HUES48 (cell line): ENCODE measurements at regions not wholly inside any gene's neighbourhood (a gene's known extent, or its start where the extent isn't known, plus 50 kb on each side); places are given as distances from the start of the nearest gene placed in this dataset.

Experiments
- H3K27ac ChIP-seq: one replicate; pipeline ENCODE4 v1.7.0; 2013; ENCODE audit warnings: low read depth, low read length, inconsistent platforms
- H3K27me3 ChIP-seq: 2 replicates; pipeline ENCODE4 v1.6.1; 2013; ENCODE audit warnings: mild to moderate bottlenecking, low read length; ENCODE audit not compliant: control insufficient read depth, insufficient read depth
- H3K36me3 ChIP-seq: 2 replicates; pipeline ENCODE4 v1.6.1; 2013; ENCODE audit warnings: low read length; ENCODE audit not compliant: control insufficient read depth, insufficient read depth
- H3K4me1 ChIP-seq: 2 replicates; pipeline ENCODE4 v1.6.1; 2013; ENCODE audit warnings: mild to moderate bottlenecking, low read length; ENCODE audit not compliant: control insufficient read depth, insufficient read depth
- H3K4me3 ChIP-seq: 2 replicates; pipeline ENCODE4 v1.5.1; 2013; ENCODE audit warnings: mild to moderate bottlenecking, low read depth, low read length
- H3K9ac ChIP-seq: 2 replicates; pipeline ENCODE4 v1.6.1; 2013; ENCODE audit warnings: mild to moderate bottlenecking, low read depth, low read length, moderate library complexity
- H3K9me3 ChIP-seq: 2 replicates; pipeline ENCODE4 v1.6.1; 2013; ENCODE audit warnings: low read length; ENCODE audit not compliant: control insufficient read depth, insufficient read depth

DNA sequence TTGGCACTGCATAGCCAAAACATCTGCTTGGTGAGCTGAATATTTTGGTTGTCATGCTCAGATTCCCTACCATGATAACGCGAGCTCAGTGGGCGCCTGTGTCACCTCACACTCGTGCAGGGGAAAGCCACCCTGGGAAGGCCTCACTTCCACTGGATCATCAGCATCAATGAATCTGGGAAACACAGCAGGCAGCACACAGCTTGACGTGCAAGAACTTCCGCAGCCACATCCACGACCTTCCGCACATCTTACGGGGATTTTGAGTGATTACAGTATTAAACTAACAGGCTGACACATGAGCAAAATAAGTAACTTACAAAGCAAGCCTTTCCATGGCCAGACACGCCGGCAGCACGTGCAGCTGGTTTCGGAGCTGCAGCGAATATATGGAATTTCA, 54.7 kb upstream of the FOXF1 start:
- no peak overlapping the region for H3K27ac ChIP-seq
- no peaks in the 10 kb centered on the region for H3K9me3 ChIP-seq
- H3K4me1 ChIP-seq, result no peaks in the 10 kb centered on the region
- no peak overlapping the region for H3K4me3 ChIP-seq
- no peaks in the 10 kb centered on the region for H3K36me3 ChIP-seq
- H3K9ac ChIP-seq, result no peak overlapping the region
- H3K27me3 ChIP-seq, result 0 out of 2 replicates have a peak, but pooled peaks cover 2% of the 10 kb centered on the region

- Histone ChIP-seq H3K9me3 (no peaks in the 10 kb centered on the region), H3K36me3 (no peaks in the 10 kb centered on the region), H3K4me3 (no peak overlapping the region), H3K27me3 (0 out of 2 replicates have a peak, but pooled peaks cover 2% of the 10 kb centered on the region), H3K9ac (no peak overlapping the region), H3K4me1 (no peaks in the 10 kb centered on the region), H3K27ac (no peak overlapping the region)
Measured at GRCh38 chr16:86457501-86458148, 52.7 kb upstream of the FOXF1 start.

DNA sequence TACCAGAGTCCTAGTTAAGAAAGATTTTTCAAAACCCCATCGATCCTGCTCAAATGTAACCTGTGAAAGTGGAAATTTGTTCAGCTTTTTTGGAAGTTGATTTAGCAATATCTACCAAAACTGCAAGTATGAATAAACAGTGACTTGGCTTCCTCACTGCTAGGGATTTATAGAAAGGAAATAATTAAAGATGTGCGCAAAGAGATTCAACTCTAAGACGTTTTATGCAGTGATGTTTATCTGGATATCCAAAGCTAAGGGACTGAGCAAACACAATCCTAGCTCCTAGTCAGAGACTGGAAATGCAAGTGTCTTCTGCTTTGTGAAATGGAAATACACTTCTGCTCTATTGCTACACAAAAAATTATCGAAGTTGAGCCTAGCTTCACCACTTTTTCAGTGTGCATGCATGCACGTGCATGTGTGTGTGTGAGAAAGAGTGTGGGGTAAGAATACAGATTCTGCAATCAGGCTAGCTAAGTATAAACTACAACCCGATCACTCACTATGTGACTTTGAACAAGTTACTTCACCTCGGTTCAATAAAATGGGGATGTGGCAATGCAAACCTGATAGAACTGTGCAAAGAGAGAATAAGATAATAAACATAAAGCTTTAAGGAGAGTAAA, 52.1 kb upstream of the FOXF1 start:
- Histone ChIP-seq H3K27ac (no peak overlapping the region), H3K4me3 (no peak overlapping the region), H3K9ac (no peak overlapping the region), H3K27me3 (0 out of 2 replicates have a peak, but pooled peaks cover 2% of the 10 kb centered on the region), H3K36me3 (no peaks in the 10 kb centered on the region), H3K4me1 (no peaks in the 10 kb centered on the region), H3K9me3 (no peaks in the 10 kb centered on the region)

GRCh38 chr16:86459266-86459665, 51.1 kb upstream of the FOXF1 start:
- H3K9ac ChIP-seq, result no peak overlapping the region
- no peaks in the 10 kb centered on the region for H3K9me3 ChIP-seq
- H3K4me3 ChIP-seq, result no peak overlapping the region

More at GRCh38 chr16:86459266-86459665, 51.1 kb upstream of the FOXF1 start:
- H3K36me3 ChIP-seq, result no peaks in the 10 kb centered on the region; the same call in 1 of the 2 replicates
- H3K27ac ChIP-seq, result no peak overlapping the region
- H3K4me1 ChIP-seq, result no peaks in the 10 kb centered on the region
- H3K27me3 ChIP-seq, result 0 out of 2 replicates have a peak, but pooled peaks cover 2% of the 10 kb centered on the region
